Esophagus squamous epithelium (tissue), 5 donors: ENCODE measurements at regions not wholly inside any gene's neighbourhood (a gene's known extent, or its start where the extent isn't known, plus 50 kb on each side); places are given as distances from the start of the nearest gene placed in this dataset.
"Not testable (repeated sequence)": the region's sequence is repeated elsewhere in the genome, so short reads cannot be mapped to it uniquely, and the experiment has no call there.

Experiments
- DNase-seq: peaks from one replicate; lab custom pipeline; 2025; lab: John Stamatoyannopoulos, UW
- H3K27ac ChIP-seq, 4 donors: fragments of 200-600 bp; sonication (generic); one replicate each; pipeline ENCODE4 v1.5.1; 2016 to 2019; ENCODE audit warnings: mild to moderate bottlenecking in 1 of 4
- H3K27me3 ChIP-seq, 4 donors: fragments of 200-600 bp; sonication (generic); 1 replicate in 3 of 4; 2 replicates in 1 of 4; pipeline versions ENCODE4 v1.5.1 to v1.6.0; 2017 to 2021; ENCODE audit warnings: antibody characterized with exemption in 1 of 4
- H3K36me3 ChIP-seq, 3 donors: fragments of 200-600 bp; sonication (generic); one replicate each; pipeline ENCODE4 v1.5.1; 2016 to 2019
- H3K4me1 ChIP-seq, 3 donors: fragments of 200-600 bp; sonication (generic); one replicate each; pipeline ENCODE4 v1.5.1; 2017 to 2019
- H3K4me3 ChIP-seq, 4 donors: fragments of 200-600 bp; sonication (generic); 1 replicate in 3 of 4; 2 replicates in 1 of 4; pipeline ENCODE4 v1.5.1; 2016 to 2019; ENCODE audit warnings: mild to moderate bottlenecking in 2 of 4, moderate library complexity in 1 of 4
- H3K9me3 ChIP-seq, 3 donors: fragments of 200-600 bp; sonication (generic); one replicate each; pipeline ENCODE4 v1.5.1; 2016 to 2019
- CTCF ChIP-seq, 6 experiments: fragments of 450-650 bp in 4 of 6; fragments of 200-600 bp in 2 of 6; sonication (generic) in 2 of 6; IDR thresholded peaks; one replicate each; pipeline ENCODE4 v1.5.1; 2016 to 2019; ENCODE audit warnings: antibody characterized with exemption in 6 of 6, mild to moderate bottlenecking in 4 of 6, moderate library complexity in 4 of 6
- POLR2A ChIP-seq, 4 donors: fragments of 450-650 bp; IDR thresholded peaks; one replicate each; pipeline ENCODE4 v1.6.1; 2017; ENCODE audit warnings: antibody characterized with exemption in 4 of 4, mild to moderate bottlenecking in 4 of 4, moderate library complexity in 3 of 4
- WGBS, 2 donors: methylation state at CpG; one replicate each; pipeline ENCODE4 v1.1.5; 2018; 5-methylcytosine and 5-hydroxymethylcytosine counted together
- intact Hi-C: fragments of 100-400 bp; cut with DNase I; formaldehyde crosslinking; loops from one replicate; pipeline ENCODE4 v1.15.0; 2022
- donor health status: DM: yes; HTN: yes; CAD: no.

GRCh38 chr13:81874253-81874652, 1533.3 kb upstream of the SPRY2 start:
- Histone ChIP-seq H3K27me3 (no peaks in the 10 kb centered on the region), H3K9me3 (no peaks in the 10 kb centered on the region), H3K27ac (no peak overlapping the region), H3K4me1 (no peaks in the 10 kb centered on the region), H3K36me3 (no peaks in the 10 kb centered on the region), H3K4me3 (no peak overlapping the region)
- no peak for TF ChIP-seq CTCF (IDR thresholded peaks at IDR 0.05)
- TF ChIP-seq POLR2A (IDR thresholded peaks at IDR 0.05), result no peak
- 53 to 61% methylated on average over 4 of the region's 4 CpGs for WGBS, 2 donors
- intact Hi-C loops, result no loop called here
- DNase-seq, result no peak

GRCh38 chr13:81872581-81872980, 1531.7 kb upstream of the SPRY2 start:
- no peak overlapping the region for H3K27ac ChIP-seq
- H3K27me3 ChIP-seq, result no peaks in the 10 kb centered on the region
- H3K36me3 ChIP-seq, result no peaks in the 10 kb centered on the region
- 6 to 7% methylated on average over 3 of the region's 3 CpGs for WGBS, 2 donors
- H3K9me3 ChIP-seq, result no peaks in the 10 kb centered on the region
- H3K4me1 ChIP-seq, result no peaks in the 10 kb centered on the region
- no peak overlapping the region for H3K4me3 ChIP-seq
- peak in 3 of 6 experiments; percentile 9 to 33 (median 25) for TF ChIP-seq CTCF (IDR thresholded peaks at IDR 0.05)
- no peak for TF ChIP-seq POLR2A (IDR thresholded peaks at IDR 0.05)
- no peak for DNase-seq
- intact Hi-C loops, result no loop called here

GRCh38 chr13:81871751-81872325, 1530.9 kb upstream of the SPRY2 start:
- H3K4me1 ChIP-seq, H3K27me3 ChIP-seq, H3K4me3 ChIP-seq, H3K9me3 ChIP-seq, H3K27ac ChIP-seq, intact Hi-C loops, H3K36me3 ChIP-seq, DNase-seq: not testable (repeated sequence)
- 52 to 75% methylated on average over 4 of the region's 4 CpGs for WGBS, 2 donors

GRCh38 chr13:81848291-81848690, 1507.4 kb upstream of the SPRY2 start:
- no peaks in the 10 kb centered on the region for H3K9me3 ChIP-seq
- no peak overlapping the region for H3K4me3 ChIP-seq
- no peak for DNase-seq
- no peaks in the 10 kb centered on the region for H3K4me1 ChIP-seq
- no peaks in the 10 kb centered on the region for H3K36me3 ChIP-seq
- no peak for TF ChIP-seq POLR2A (IDR thresholded peaks at IDR 0.05)
- no peak for TF ChIP-seq CTCF (IDR thresholded peaks at IDR 0.05)
- no peaks in the 10 kb centered on the region for H3K27me3 ChIP-seq
- no peak overlapping the region for H3K27ac ChIP-seq
- intact Hi-C loops, result no loop called here

GRCh38 chr13:81846771-81847170, 1505.8 kb upstream of the SPRY2 start:
- H3K4me1 ChIP-seq, result no peaks in the 10 kb centered on the region
- H3K4me3 ChIP-seq, result no peak overlapping the region
- H3K9me3 ChIP-seq, result no peaks in the 10 kb centered on the region
- WGBS, 2 donors, result 82 to 83% methylated on average over 2 of the region's 2 CpGs
- DNase-seq, result no peak
- intact Hi-C loops, result no loop called here
- H3K27ac ChIP-seq, result no peak overlapping the region
- TF ChIP-seq CTCF (IDR thresholded peaks at IDR 0.05), result no peak
- TF ChIP-seq POLR2A (IDR thresholded peaks at IDR 0.05), result no peak
- no peaks in the 10 kb centered on the region for H3K36me3 ChIP-seq
- no peaks in the 10 kb centered on the region for H3K27me3 ChIP-seq

GRCh38 chr13:81821259-81821658, 1480.3 kb upstream of the SPRY2 start:
- no peaks in the 10 kb centered on the region for H3K9me3 ChIP-seq
- no peaks in the 10 kb centered on the region for H3K27me3 ChIP-seq
- intact Hi-C loops, result no loop called here
- H3K4me3 ChIP-seq, result no peak overlapping the region
- no peaks in the 10 kb centered on the region for H3K36me3 ChIP-seq
- H3K4me1 ChIP-seq, result no peaks in the 10 kb centered on the region
- 86 to 91% methylated on average over 11 of the region's 11 CpGs for WGBS, 2 donors
- TF ChIP-seq CTCF (IDR thresholded peaks at IDR 0.05), result no peak
- TF ChIP-seq POLR2A (IDR thresholded peaks at IDR 0.05), result no peak
- no peak overlapping the region for H3K27ac ChIP-seq
- no peak for DNase-seq
